Kidney (tissue), 13 donors: ENCODE measurements at regions not wholly inside any gene's neighbourhood (a gene's known extent, or its start where the extent isn't known, plus 50 kb on each side); places are given as distances from the start of the nearest gene placed in this dataset.

Experiments
- DNase-seq, 5 donors: peaks; one replicate each; pipeline ENCODE4 v3.0.0-alpha.2; 2013 to 2020
- FAIRE-seq: peaks from 2 replicates; lab custom pipeline; 2012; peaks lifted over from hg19 to GRCh38; lab: Jason Lieb, UNC
- H3K27ac ChIP-seq, 2 donors: one replicate each; pipeline ENCODE4 v1.7.0; 2013; ENCODE audit warnings: low read depth in 2 of 2, low read length in 2 of 2, inconsistent platforms in 1 of 2
- H3K27me3 ChIP-seq: one replicate; pipeline ENCODE4 v1.7.1; 2013; ENCODE audit warnings: low read length, inconsistent platforms; ENCODE audit not compliant: control insufficient read depth, insufficient read depth
- H3K36me3 ChIP-seq, 3 donors: one replicate each; pipeline versions ENCODE4 v1.7.0 to v1.7.1; 2013; ENCODE audit warnings: low read length in 3 of 3, control low read depth in 1 of 3, inconsistent platforms in 1 of 3; ENCODE audit not compliant: insufficient read depth in 3 of 3, control insufficient read depth in 2 of 3
- H3K4me1 ChIP-seq, 3 donors: one replicate each; pipeline versions ENCODE4 v1.7.0 to v1.7.1; 2013; ENCODE audit warnings: low read length in 3 of 3, inconsistent platforms in 1 of 3, low read depth in 1 of 3; ENCODE audit not compliant: control insufficient read depth in 2 of 3, insufficient read depth in 2 of 3
- H3K4me3 ChIP-seq, 3 donors: one replicate each; pipeline versions ENCODE4 v1.7.0 to v1.8.1; 2013; ENCODE audit warnings: low read length in 3 of 3, control low read depth in 1 of 3, inconsistent platforms in 1 of 3
- H3K9ac ChIP-seq, 3 donors: one replicate each; pipeline versions ENCODE4 v1.7.0 to v1.7.1; 2013; ENCODE audit warnings: low read length in 3 of 3, control low read depth in 1 of 3, inconsistent platforms in 1 of 3
- H3K9me3 ChIP-seq, 3 donors: one replicate each; pipeline versions ENCODE4 v1.7.0 to v1.7.1; 2013; ENCODE audit warnings: low read length in 3 of 3, control low read depth in 1 of 3, inconsistent platforms in 1 of 3; ENCODE audit not compliant: control insufficient read depth in 2 of 3, insufficient read depth in 1 of 3
- intact Hi-C: fragments of 100-400 bp; cut with DNase I; formaldehyde crosslinking; loops from one replicate; pipeline ENCODE4 v1.11.1; 2022
- TF ChIP-seq, protein P1 (sequence below): IDR thresholded peaks from 3 replicates; pipeline ENCODE4 v1.5.1; 2012; ENCODE audit warnings: mild to moderate bottlenecking, moderate library complexity, borderline replicate concordance; ENCODE audit not compliant: insufficient read depth; ENCODE audit errors: extremely low read depth
- donor health status: control.
- donor health status: control.
- donor health status: control.
- donor health status: control.
- donor health status: control.
- donor health status: DM: yes; HTN: yes; CAD: no.
- donor health status: Normal renal cell carcinoma (clear cell type).

DNA sequence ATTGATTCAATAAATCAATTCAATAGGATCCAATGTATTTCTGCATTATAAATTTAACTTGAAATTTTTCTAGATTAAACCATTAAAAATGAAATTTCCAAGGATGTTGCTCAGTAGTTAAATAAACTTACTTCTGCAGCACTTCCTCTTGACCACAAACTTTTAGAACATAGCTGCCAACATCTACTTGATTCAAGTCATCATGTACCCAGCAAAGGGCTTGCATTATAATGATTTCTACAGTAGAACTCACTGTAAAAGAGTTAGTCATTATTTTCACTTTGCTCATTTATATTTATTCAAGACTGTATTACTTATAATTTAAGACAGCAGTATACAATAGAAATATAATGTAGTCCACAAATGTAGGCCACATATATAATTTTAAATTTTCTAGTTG lies 59.2 kb downstream of the PIK3C2A start:
- DNase-seq (no peak), FAIRE-seq (peak; percentile 39)
- Histone ChIP-seq H3K4me1 (no peaks in the 10 kb centered on the region), H3K27me3 (no peaks in the 10 kb centered on the region), H3K27ac (no peak overlapping the region), H3K9me3 (no peaks in the 10 kb centered on the region), H3K4me3 (no peak overlapping the region), H3K9ac (no peak overlapping the region), H3K36me3 (peaks cover 0 to 3% (median 0%) of the 10 kb centered on the region in 3 donors)
- intact Hi-C loops, result no loop called here
- TF ChIP-seq, protein P1, sequence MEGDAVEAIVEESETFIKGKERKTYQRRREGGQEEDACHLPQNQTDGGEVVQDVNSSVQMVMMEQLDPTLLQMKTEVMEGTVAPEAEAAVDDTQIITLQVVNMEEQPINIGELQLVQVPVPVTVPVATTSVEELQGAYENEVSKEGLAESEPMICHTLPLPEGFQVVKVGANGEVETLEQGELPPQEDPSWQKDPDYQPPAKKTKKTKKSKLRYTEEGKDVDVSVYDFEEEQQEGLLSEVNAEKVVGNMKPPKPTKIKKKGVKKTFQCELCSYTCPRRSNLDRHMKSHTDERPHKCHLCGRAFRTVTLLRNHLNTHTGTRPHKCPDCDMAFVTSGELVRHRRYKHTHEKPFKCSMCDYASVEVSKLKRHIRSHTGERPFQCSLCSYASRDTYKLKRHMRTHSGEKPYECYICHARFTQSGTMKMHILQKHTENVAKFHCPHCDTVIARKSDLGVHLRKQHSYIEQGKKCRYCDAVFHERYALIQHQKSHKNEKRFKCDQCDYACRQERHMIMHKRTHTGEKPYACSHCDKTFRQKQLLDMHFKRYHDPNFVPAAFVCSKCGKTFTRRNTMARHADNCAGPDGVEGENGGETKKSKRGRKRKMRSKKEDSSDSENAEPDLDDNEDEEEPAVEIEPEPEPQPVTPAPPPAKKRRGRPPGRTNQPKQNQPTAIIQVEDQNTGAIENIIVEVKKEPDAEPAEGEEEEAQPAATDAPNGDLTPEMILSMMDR, result no peak

DNA sequence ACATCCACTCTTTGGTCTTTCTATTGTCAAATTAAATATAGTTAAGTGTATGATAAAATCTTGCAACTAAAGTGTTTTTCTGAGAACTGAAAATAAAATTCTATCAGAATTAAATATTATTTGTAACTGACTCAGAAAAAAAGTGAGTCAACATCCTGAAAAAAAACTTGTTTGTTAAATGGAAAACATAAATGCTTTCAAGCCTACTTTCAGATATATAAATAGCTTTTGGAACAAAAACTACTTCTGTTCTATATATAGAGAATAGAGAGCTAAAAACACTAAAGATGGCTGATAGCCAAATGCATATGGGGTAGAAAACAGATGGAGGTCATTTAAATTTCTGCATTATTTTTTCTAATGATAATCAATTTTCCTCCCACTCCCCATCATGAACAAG lies 61.8 kb downstream of the PIK3C2A start:
- Histone ChIP-seq H3K27me3 (no peaks in the 10 kb centered on the region), H3K4me1 (no peaks in the 10 kb centered on the region), H3K36me3 (peaks cover 0 to 3% (median 0%) of the 10 kb centered on the region in 3 donors), H3K4me3 (no peak overlapping the region), H3K9me3 (no peaks in the 10 kb centered on the region), H3K27ac (no peak overlapping the region), H3K9ac (no peak overlapping the region)
- intact Hi-C loops, result no loop called here
- TF ChIP-seq, protein P1, result no peak
- FAIRE-seq (peak; percentile 91), DNase-seq (no peak)

DNA sequence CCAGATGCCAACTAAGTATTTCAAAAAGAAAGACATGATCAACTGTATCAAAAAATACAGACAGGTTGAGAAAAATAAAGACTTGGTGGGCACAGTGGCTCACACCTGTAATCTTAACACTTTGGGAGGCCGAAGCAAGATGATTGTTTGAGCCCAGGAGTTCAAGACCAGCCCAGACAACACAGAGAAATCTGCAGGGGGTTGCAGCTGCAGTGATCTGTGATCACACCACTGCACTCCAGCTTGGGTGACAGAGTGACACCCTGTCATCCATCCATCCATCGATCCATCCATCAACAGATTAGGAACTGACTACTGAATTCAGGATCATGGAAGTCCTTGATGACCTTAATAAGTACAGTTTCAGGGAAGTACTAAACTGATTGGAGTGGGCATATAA lies 65.0 kb upstream of the RPS13 start:
- Histone ChIP-seq H3K4me3 (no peak overlapping the region), H3K27me3 (no peaks in the 10 kb centered on the region), H3K9me3 (no peaks in the 10 kb centered on the region), H3K36me3 (peaks cover 0 to 5% (median 0%) of the 10 kb centered on the region in 3 donors), H3K4me1 (no peaks in the 10 kb centered on the region), H3K27ac (no peak overlapping the region), H3K9ac (no peak overlapping the region)
- TF ChIP-seq, protein P1, result no peak
- DNase-seq (no peak), FAIRE-seq (no peak)
- intact Hi-C loops, result no loop called here

DNA sequence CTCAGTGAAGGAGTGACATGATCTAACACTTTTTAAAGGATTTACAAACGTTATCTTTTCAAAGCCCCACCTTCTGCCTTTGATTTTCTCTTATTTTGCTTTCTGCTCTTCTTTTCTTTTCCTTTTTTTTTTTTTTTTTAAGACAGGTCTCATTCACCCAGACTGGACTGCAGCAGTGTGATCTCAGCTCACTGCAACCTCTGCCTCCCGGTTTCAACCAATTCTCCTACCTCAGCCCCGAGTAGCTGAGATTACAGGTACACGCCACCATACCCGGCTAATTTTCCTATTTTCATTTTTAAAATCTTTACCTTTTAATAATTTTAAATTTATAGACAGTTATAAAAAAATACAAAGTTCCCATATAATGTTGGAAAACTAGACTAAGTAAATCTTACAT lies 63.7 kb upstream of the RPS13 start:
- peaks cover 0 to 5% (median 0%) of the 10 kb centered on the region in 3 donors for H3K36me3 ChIP-seq
- H3K9me3 ChIP-seq, result no peaks in the 10 kb centered on the region
- H3K27ac ChIP-seq, result no peak overlapping the region
- H3K9ac ChIP-seq, result no peak overlapping the region
- H3K27me3 ChIP-seq, result no peaks in the 10 kb centered on the region
- H3K4me3 ChIP-seq, result no peak overlapping the region
- DNase-seq (no peak), FAIRE-seq (no peak)
- TF ChIP-seq, protein P1, result no peak
- H3K4me1 ChIP-seq, result no peaks in the 10 kb centered on the region
- intact Hi-C loops, result no loop called here
